H9 (cell line): ENCODE measurements at regions not wholly inside any gene's neighbourhood (a gene's known extent, or its start where the extent isn't known, plus 50 kb on each side); places are given as distances from the start of the nearest gene placed in this dataset.

Source experiments
- DNase-seq: peaks from one replicate; pipeline ENCODE4 v3.0.0-alpha.2; 2017
- H2AFZ ChIP-seq: one replicate; pipeline ENCODE4 v1.6.1; 2013; ENCODE audit warnings: mild to moderate bottlenecking, low read length, control low read depth, moderate library complexity
- H2AK5ac ChIP-seq: 2 replicates; pipeline ENCODE4 v1.6.1; 2013; ENCODE audit warnings: low read length, control low read depth, mixed read lengths; ENCODE audit not compliant: insufficient read length
- H2BK120ac ChIP-seq: one replicate; pipeline ENCODE4 v1.6.1; 2013; ENCODE audit warnings: low read depth, mild to moderate bottlenecking, low read length, control low read depth, inconsistent platforms; ENCODE audit not compliant: poor library complexity, severe bottlenecking
- H2BK12ac ChIP-seq: 2 replicates; pipeline ENCODE4 v1.6.1; 2013; ENCODE audit warnings: low read length, control low read depth, mixed read lengths, low read depth; ENCODE audit not compliant: insufficient read length
- H2BK15ac ChIP-seq: 2 replicates; pipeline ENCODE4 v1.6.1; 2013; ENCODE audit warnings: low read depth, low read length, control low read depth
- H2BK20ac ChIP-seq: one replicate; pipeline ENCODE4 v1.6.1; 2013; ENCODE audit warnings: low read depth, mild to moderate bottlenecking, low read length, control low read depth, inconsistent platforms; ENCODE audit not compliant: poor library complexity, severe bottlenecking
- H2BK5ac ChIP-seq: 2 replicates; pipeline ENCODE4 v1.6.1; 2013; ENCODE audit warnings: low read length, control low read depth, mixed read lengths; ENCODE audit not compliant: insufficient read length
- H3K14ac ChIP-seq: 2 replicates; pipeline ENCODE4 v1.6.1; 2013; ENCODE audit warnings: low read length, control low read depth; ENCODE audit not compliant: insufficient read depth
- H3K18ac ChIP-seq: 2 replicates; pipeline ENCODE4 v1.6.1; 2013; ENCODE audit warnings: low read depth, mild to moderate bottlenecking, mixed read lengths, low read length, control low read depth; ENCODE audit not compliant: insufficient read length
- H3K23ac ChIP-seq: 2 replicates; pipeline ENCODE4 v1.6.1; 2013; ENCODE audit warnings: low read length, control low read depth, mixed read lengths, low read depth; ENCODE audit not compliant: insufficient read length
- H3K23me2 ChIP-seq: 2 replicates; pipeline ENCODE4 v1.6.1; 2013; ENCODE audit warnings: low read depth, mild to moderate bottlenecking, mixed read lengths, low read length, control low read depth; ENCODE audit not compliant: insufficient read length, poor library complexity, severe bottlenecking
- H3K27ac ChIP-seq: 2 replicates; pipeline ENCODE4 v1.5.1; 2013; ENCODE audit warnings: low read length, control low read depth, mixed read lengths, low read depth; ENCODE audit not compliant: insufficient read length
- H3K27me3 ChIP-seq: 2 replicates; pipeline ENCODE4 v1.6.1; 2013; ENCODE audit warnings: low read length, control low read depth, inconsistent platforms; ENCODE audit not compliant: insufficient read depth
- H3K4ac ChIP-seq: 2 replicates; pipeline ENCODE4 v1.6.1; 2013; ENCODE audit warnings: low read depth, mild to moderate bottlenecking, control low read depth, inconsistent platforms, low read length, moderate library complexity
- H3K4me1 ChIP-seq: 2 replicates; pipeline ENCODE4 v1.6.1; 2013; ENCODE audit warnings: low read length, control low read depth, inconsistent platforms; ENCODE audit not compliant: insufficient read depth
- H3K4me2 ChIP-seq: 2 replicates; pipeline ENCODE4 v1.6.1; 2013; ENCODE audit warnings: low read length, control low read depth, mixed read lengths; ENCODE audit not compliant: insufficient read length, insufficient read depth
- H3K56ac ChIP-seq: 2 replicates; pipeline ENCODE4 v1.6.1; 2013; ENCODE audit warnings: low read depth, mild to moderate bottlenecking, mixed read lengths, low read length, control low read depth; ENCODE audit not compliant: insufficient read length
- H3K79me1 ChIP-seq: 2 replicates; pipeline ENCODE4 v1.6.1; 2013; ENCODE audit warnings: low read depth, mild to moderate bottlenecking, moderate library complexity, low read length, control low read depth, inconsistent platforms; ENCODE audit not compliant: insufficient read depth, poor library complexity, severe bottlenecking
- H3K79me2 ChIP-seq: 2 replicates; pipeline ENCODE4 v1.6.1; 2013; ENCODE audit warnings: low read length, control low read depth, inconsistent platforms; ENCODE audit not compliant: insufficient read depth
- H3K9ac ChIP-seq: 2 replicates; pipeline ENCODE4 v1.6.1; 2013; ENCODE audit warnings: low read length, control low read depth, mixed read lengths; ENCODE audit not compliant: insufficient read length; ENCODE audit errors: extremely low read depth
- H3K9me3 ChIP-seq: one replicate; pipeline ENCODE4 v1.6.1; 2013; ENCODE audit warnings: low read depth, low read length, inconsistent platforms; ENCODE audit not compliant: control insufficient read depth
- H3T11ph ChIP-seq: one replicate; pipeline ENCODE4 v1.6.1; 2013; ENCODE audit warnings: mild to moderate bottlenecking, low read length, control low read depth, inconsistent platforms
- H4K20me1 ChIP-seq: one replicate; pipeline ENCODE4 v1.6.1; 2013; ENCODE audit not compliant: control insufficient read depth, insufficient read length, insufficient read depth
- H4K5ac ChIP-seq: 2 replicates; pipeline ENCODE4 v1.6.1; 2013; ENCODE audit warnings: low read depth, mild to moderate bottlenecking, mixed read lengths, low read length, control low read depth; ENCODE audit not compliant: insufficient read length
- H4K8ac ChIP-seq: replicated peaks from 2 replicates; pipeline ENCODE4 v1.6.1; 2013; ENCODE audit warnings: low read length, control low read depth, mixed read lengths, low read depth; ENCODE audit not compliant: insufficient read length
- H4K91ac ChIP-seq: 2 replicates; pipeline ENCODE4 v1.6.1; 2013; ENCODE audit warnings: low read depth, mild to moderate bottlenecking, moderate library complexity, mixed read lengths, low read length, control low read depth; ENCODE audit not compliant: insufficient read length
- H3K27ac Mint-ChIP-seq, 3 experiments: 2 replicates in 2 of 3; 3 replicates in 1 of 3; pipeline ENCODE4 v1.8.0; 2020 to 2021; ENCODE audit warnings: mixed read lengths in 3 of 3, mild to moderate bottlenecking in 1 of 3, moderate library complexity in 1 of 3
- H3K27me3 Mint-ChIP-seq: 2 replicates; pipeline ENCODE4 v1.8.0; 2021; ENCODE audit warnings: low read depth, mild to moderate bottlenecking, moderate library complexity, mixed read lengths
- H3K36me3 Mint-ChIP-seq, 3 experiments: 2 replicates in 2 of 3; 3 replicates in 1 of 3; pipeline ENCODE4 v1.8.0; 2020 to 2021; ENCODE audit warnings: low read depth in 3 of 3, mixed read lengths in 3 of 3; ENCODE audit not compliant: insufficient read depth in 1 of 3
- H3K4me1 Mint-ChIP-seq, 2 experiments: 2 replicates each; pipeline ENCODE4 v1.8.0; 2020; ENCODE audit warnings: mixed read lengths in 2 of 2
- H3K4me3 Mint-ChIP-seq, 2 experiments: 2 replicates in 1 of 2; 3 replicates in 1 of 2; pipeline ENCODE4 v1.8.0; 2020 to 2021; ENCODE audit warnings: mild to moderate bottlenecking in 2 of 2, mixed read lengths in 2 of 2, moderate library complexity in 1 of 2
- H3K9me3 Mint-ChIP-seq, 2 experiments: 2 replicates in 1 of 2; 3 replicates in 1 of 2; pipeline ENCODE4 v1.8.0; 2020; ENCODE audit warnings: mild to moderate bottlenecking in 2 of 2, mixed read lengths in 2 of 2, moderate library complexity in 1 of 2
- CTCF ChIP-seq: fragments of 200-600 bp; sonication (generic); conservative IDR thresholded peaks from 3 replicates; pipeline ENCODE4 v1.8.0; 2021; ENCODE audit warnings: antibody characterized with exemption, mild to moderate bottlenecking
- WGBS: extraction: QIAGEN DNeasy Blood & Tissue Kit; methylation state at CpG from one replicate; pipeline ENCODE4 v1.1.7; 2013; ENCODE audit warnings: missing lambda C conversion rate, low lambda C conversion rate, mixed read lengths; ENCODE audit not compliant: insufficient read length; ENCODE audit errors: extremely low coverage; 5-methylcytosine and 5-hydroxymethylcytosine counted together

GRCh38 chr3:76684946-76685345, 355.0 kb upstream of the ROBO2 start:
- Histone ChIP-seq H2BK12ac (no peak overlapping the region), H3K4ac (no peak overlapping the region), H2BK15ac (no peak overlapping the region), H3K56ac (no peak overlapping the region), H3K4me2 (no peak overlapping the region), H4K20me1 (no peaks in the 10 kb centered on the region), H3K14ac (no peak overlapping the region), H2BK20ac (no peak overlapping the region), H2AK5ac (no peak overlapping the region), H3K79me2 (no peaks in the 10 kb centered on the region), H4K91ac (no peak overlapping the region), H2BK5ac (no peak overlapping the region), H3K27ac (no peak overlapping the region), H3K23ac (no peak overlapping the region), H2AFZ (no peak overlapping the region), H2BK120ac (no peak overlapping the region), H3K27me3 (no peaks in the 10 kb centered on the region), H3K9ac (no peak overlapping the region), H3K9me3 (no peaks in the 10 kb centered on the region), H3K79me1 (no peaks in the 10 kb centered on the region), H3K18ac (no peak overlapping the region), H4K5ac (no peak overlapping the region), H3K4me1 (peaks cover 2% of the 10 kb centered on the region; the same call in 1 of the 2 replicates), H4K8ac (no peak overlapping the region), H3K23me2 (no peaks in the 10 kb centered on the region), H3T11ph (no peak overlapping the region)
- no peak overlapping the region for H3K4me3 Mint-ChIP-seq
- no peaks in the 10 kb centered on the region for H3K36me3 Mint-ChIP-seq
- no peaks in the 10 kb centered on the region for H3K27me3 Mint-ChIP-seq
- no peaks in the 10 kb centered on the region for H3K9me3 Mint-ChIP-seq
- DNase-seq, result no peak
- H3K27ac Mint-ChIP-seq, result peak overlapping the region in 1 of 3 experiments; percentile 25; a peak in 1 of 7 replicates
- WGBS, result no CpG with 5 or more reads among the region's 2 CpGs
- TF ChIP-seq CTCF, result no peak
- H3K4me1 Mint-ChIP-seq, result peaks cover 21 to 23% of the 10 kb centered on the region in 2 experiments
